ENCODE measurements at regions not wholly inside any gene's neighbourhood (a gene's known extent, or its start where the extent isn't known, plus 50 kb on each side); places are given as distances from the start of the nearest gene placed in this dataset.

GRCh38 chr1:82318921-82319320 lies 518.2 kb downstream of the ADGRL2 start:
- no peak overlapping the region for H3K27ac ChIP-seq (ENCODE audit: insufficient read depth, low read length)
- WGBS, 2 experiments (ENCODE audit: extremely low coverage in 2 of 2, insufficient read length in 1 of 2) = no CpG with 5 or more reads among the region's 2 CpGs
- H3K23ac ChIP-seq (ENCODE audit: low read depth, low read length) = no peak overlapping the region
- no peak overlapping the region for H4K91ac ChIP-seq (ENCODE audit: insufficient read depth, low read depth, low read length)
- H3K9me1 ChIP-seq (ENCODE audit: insufficient read depth, low read length) = no peaks in the 10 kb centered on the region
- in situ Hi-C loops (cut with MboI; ENCODE audit: low sequenced_read_pairs) (no loop called here), dilution Hi-C loops (cut with HindIII; ENCODE audit: low sequenced_read_pairs, unreplicated experiment) (no loop called here), intact Hi-C loops (cut with micrococcal nuclease) (no loop called here)
- no peaks in the 10 kb centered on the region for H3K27me3 ChIP-seq (ENCODE audit: control insufficient read depth, insufficient read depth, low read length)
- H3K18ac ChIP-seq (ENCODE audit: low read depth, low read length) = no peak overlapping the region
- H4K20me1 ChIP-seq (ENCODE audit: insufficient read depth, low read length) = no peaks in the 10 kb centered on the region
- no peak overlapping the region for H3K14ac ChIP-seq (replicated peaks; ENCODE audit: low read depth, low read length)
- H3K79me1 ChIP-seq (ENCODE audit: low read depth in 1 of 2, low read length in 2 of 2) = no peaks in the 10 kb centered on the region
- no peaks in the 10 kb centered on the region for H3K36me3 ChIP-seq (ENCODE audit: control insufficient read depth, insufficient read depth, low read length)
- no peak overlapping the region for H3K56ac ChIP-seq (ENCODE audit: extremely low read depth, insufficient read depth, low read length)
- no peak overlapping the region for H2BK20ac ChIP-seq (ENCODE audit: low read depth, low read length)
- no peak overlapping the region for H2AFZ ChIP-seq (replicated peaks; ENCODE audit: low read length, poor library complexity)
- H3K9ac ChIP-seq (ENCODE audit: low read depth, low read length) = no peak overlapping the region
- no peaks in the 10 kb centered on the region; the same call in 1 of the 2 replicates for H3K9me3 ChIP-seq (ENCODE audit: control insufficient read depth, insufficient read depth, low read length)
- no peak overlapping the region for H2BK15ac ChIP-seq (ENCODE audit: low read depth, low read length)
- H2BK5ac ChIP-seq (ENCODE audit: low read depth, low read length, poor library complexity, severe bottlenecking) = no peak overlapping the region
- POLR2A ChIA-PET (ENCODE audit: unreplicated experiment) = no interaction called here
- H4K8ac ChIP-seq (ENCODE audit: low read depth in 2 of 2, low read length in 2 of 2) = no peak overlapping the region
- ATAC-seq (ENCODE audit: low read depth) (no peak), DNase-seq (no peak)
- CTCF ChIA-PET = no interaction called here
- H3K4me1 ChIP-seq (ENCODE audit: control insufficient read depth, insufficient read depth, low read length) = no peaks in the 10 kb centered on the region
- H3K4me3 ChIP-seq (ENCODE audit: insufficient read depth, low read depth, low read length) = no peak overlapping the region
- H3K4ac ChIP-seq (ENCODE audit: low read depth, low read length) = no peak overlapping the region
- TF ChIP-seq ELK1 (IDR thresholded peaks at IDR 0.05; ENCODE audit: borderline replicate concordance, low read depth, low read length) = no peak
- no peak for TF ChIP-seq RAD21 (IDR thresholded peaks at IDR 0.05; ENCODE audit: low read length)
- no peak for TF ChIP-seq USF2 (IDR thresholded peaks at IDR 0.05; ENCODE audit: low read depth, low read length)
- TF ChIP-seq SMC3 (IDR thresholded peaks at IDR 0.05; ENCODE audit: low read depth, low read length) = no peak
- TF ChIP-seq CEBPB (IDR thresholded peaks at IDR 0.05; ENCODE audit: low read depth, low read length) = no peak
- no TSS peak for BruUV-seq (replicated peaks)
- no peak overlapping the region for H2AK9ac ChIP-seq (replicated peaks; ENCODE audit: low read depth, low read length, poor library complexity)
- no peak overlapping the region for H3K4me2 ChIP-seq (ENCODE audit: low read depth, low read length)
- H2AK5ac ChIP-seq (ENCODE audit: low read depth, low read length) = no peak overlapping the region
- H4K5ac ChIP-seq (ENCODE audit: low read depth, low read length) = no peak overlapping the region
- H2BK120ac ChIP-seq (ENCODE audit: low read depth, low read length) = no peak overlapping the region
